Natural killer cell (primary cell): ENCODE measurements at regions not wholly inside any gene's neighbourhood (a gene's known extent, or its start where the extent isn't known, plus 50 kb on each side); places are given as distances from the start of the nearest gene placed in this dataset.

Experiments used
- ATAC-seq, 3 donors: fragments of 150-1000 bp in 2 of 3; fragments of 200-7000 bp in 1 of 3; cut with Tn5 transposase; 1 replicate in 1 of 3; 2 replicates in 2 of 3; pipeline ENCODE4 v1.10.0; 2021; ENCODE audit warnings: mild to moderate bottlenecking in 2 of 3, moderate library complexity in 2 of 3
- DNase-seq, 2 donors: peaks; one replicate each; pipeline versions ENCODE4 v3.0.0 to v3.0.0-alpha.2; 2013 to 2021; ENCODE audit warnings: mixed read lengths in 1 of 2
- H3K27ac ChIP-seq: one replicate; pipeline ENCODE4 v1.5.1; 2013; ENCODE audit warnings: mild to moderate bottlenecking, low read length
- H3K27me3 ChIP-seq: one replicate; pipeline ENCODE4 v1.6.1; 2013; ENCODE audit warnings: low read length; ENCODE audit not compliant: control insufficient read depth, insufficient read depth
- H3K36me3 ChIP-seq: one replicate; pipeline ENCODE4 v1.6.1; 2013; ENCODE audit warnings: low read length; ENCODE audit not compliant: control insufficient read depth, insufficient read depth
- H3K4me1 ChIP-seq: one replicate; pipeline ENCODE4 v1.6.1; 2013; ENCODE audit warnings: low read length; ENCODE audit not compliant: control insufficient read depth, insufficient read depth
- H3K4me3 ChIP-seq: one replicate; pipeline ENCODE4 v1.5.1; 2013; ENCODE audit warnings: low read length
- H3K9me3 ChIP-seq: one replicate; pipeline ENCODE4 v1.6.1; 2013; ENCODE audit warnings: low read length; ENCODE audit not compliant: control insufficient read depth, insufficient read depth
- H3K27ac Mint-ChIP-seq, 2 donors: one replicate each; pipeline ENCODE4 v1.8.0; 2022; ENCODE audit warnings: mild to moderate bottlenecking in 2 of 2, mixed read lengths in 2 of 2, moderate library complexity in 1 of 2
- H3K27me3 Mint-ChIP-seq, 2 donors: one replicate each; pipeline ENCODE4 v1.8.0; 2022; ENCODE audit warnings: low read depth in 2 of 2, mixed read lengths in 2 of 2
- H3K36me3 Mint-ChIP-seq: one replicate; pipeline ENCODE4 v1.8.0; 2022; ENCODE audit warnings: mixed read lengths
- H3K4me1 Mint-ChIP-seq, 2 donors: one replicate each; pipeline ENCODE4 v1.8.0; 2022; ENCODE audit warnings: mixed read lengths in 2 of 2
- H3K4me3 Mint-ChIP-seq: one replicate; pipeline ENCODE4 v1.8.0; 2022; ENCODE audit warnings: mild to moderate bottlenecking, moderate library complexity, mixed read lengths
- H3K9me3 Mint-ChIP-seq, 2 donors: one replicate each; pipeline ENCODE4 v1.8.0; 2022; ENCODE audit warnings: mixed read lengths in 2 of 2
- CTCF ChIP-seq: fragments of 200-600 bp; IDR thresholded peaks from one replicate; pipeline ENCODE4 v1.8.0; 2022; ENCODE audit warnings: antibody characterized with exemption
- WGBS: methylation state at CpG from one replicate; pipeline ENCODE4 v1.1.7; 2013; ENCODE audit warnings: missing lambda C conversion rate; ENCODE audit not compliant: insufficient coverage; 5-methylcytosine and 5-hydroxymethylcytosine counted together
- intact Hi-C: fragments of 100-400 bp; cut with micrococcal nuclease; formaldehyde crosslinking; loops from one replicate; pipeline ENCODE4 v1.14.2; 2022

- intact Hi-C loops = no loop called here
- no peak for TF ChIP-seq CTCF
- no peak for DNase-seq
- Mint-ChIP-seq H3K27ac (no peak overlapping the region), H3K36me3 (no peaks in the 10 kb centered on the region), H3K9me3 (no peaks in the 10 kb centered on the region), H3K4me3 (no peak overlapping the region), H3K27me3 (no peaks in the 10 kb centered on the region), H3K4me1 (peaks cover 22 to 29% of the 10 kb centered on the region in 2 donors)
- Histone ChIP-seq H3K27me3 (no peaks in the 10 kb centered on the region), H3K9me3 (no peaks in the 10 kb centered on the region), H3K4me3 (no peak overlapping the region), H3K4me1 (peaks cover 11% of the 10 kb centered on the region), H3K36me3 (no peaks in the 10 kb centered on the region), H3K27ac (no peak overlapping the region)
- 69% methylated on average over 5 of the region's 5 CpGs for WGBS
- ATAC-seq = no peak
Measured at GRCh38 chrX:20519146-20519545, 252.4 kb upstream of the RPS6KA3 start.

GRCh38 chrX:20517565-20517964 is 250.9 kb upstream of the RPS6KA3 start:
- Histone ChIP-seq H3K36me3 (no peaks in the 10 kb centered on the region), H3K4me1 (peaks cover 6% of the 10 kb centered on the region), H3K9me3 (no peaks in the 10 kb centered on the region), H3K27ac (no peak overlapping the region), H3K27me3 (no peaks in the 10 kb centered on the region), H3K4me3 (no peak overlapping the region)
- Mint-ChIP-seq H3K27ac (no peak overlapping the region), H3K4me1 (peaks cover 16 to 23% of the 10 kb centered on the region in 2 donors), H3K36me3 (no peaks in the 10 kb centered on the region), H3K9me3 (no peaks in the 10 kb centered on the region), H3K4me3 (no peak overlapping the region), H3K27me3 (no peaks in the 10 kb centered on the region)
- no peak for TF ChIP-seq CTCF
- intact Hi-C loops = no loop called here
- no peak for DNase-seq
- no peak for ATAC-seq
- no CpG with 5 or more reads among the region's 1 CpG for WGBS

- intact Hi-C loops = no loop called here
- H3K4me1 Mint-ChIP-seq = peaks cover 16 to 23% of the 10 kb centered on the region in 2 donors
- H3K27ac ChIP-seq = peak overlapping the region; percentile 11
Measured at GRCh38 chrX:20515841-20516461, 249.2 kb upstream of the RPS6KA3 start.

More at GRCh38 chrX:20515841-20516461, 249.2 kb upstream of the RPS6KA3 start:
- Histone ChIP-seq H3K27me3 (no peaks in the 10 kb centered on the region), H3K9me3 (no peaks in the 10 kb centered on the region), H3K4me3 (no peak overlapping the region), H3K36me3 (no peaks in the 10 kb centered on the region), H3K4me1 (peaks cover 6% of the 10 kb centered on the region)
- WGBS = 0% methylated on average over 1 of the region's 1 CpG
- ATAC-seq (peak; percentile 72 to 83 (median 76)), DNase-seq (peak in 1 of 2 donors; percentile 14)
- H3K27ac Mint-ChIP-seq = peak overlapping the region; percentile 59 to 77
- no peaks in the 10 kb centered on the region for H3K27me3 Mint-ChIP-seq
- H3K9me3 Mint-ChIP-seq = no peaks in the 10 kb centered on the region
- peak overlapping the region; percentile 35 for H3K4me3 Mint-ChIP-seq
- no peak for TF ChIP-seq CTCF
- H3K36me3 Mint-ChIP-seq = no peaks in the 10 kb centered on the region
